ENCODE measurements at regions not wholly inside any gene's neighbourhood (a gene's known extent, or its start where the extent isn't known, plus 50 kb on each side); places are given as distances from the start of the nearest gene placed in this dataset.
"Not testable (repeated sequence)": the region's sequence is repeated elsewhere in the genome, so short reads cannot be mapped to it uniquely, and the experiment has no call there.

DNA sequence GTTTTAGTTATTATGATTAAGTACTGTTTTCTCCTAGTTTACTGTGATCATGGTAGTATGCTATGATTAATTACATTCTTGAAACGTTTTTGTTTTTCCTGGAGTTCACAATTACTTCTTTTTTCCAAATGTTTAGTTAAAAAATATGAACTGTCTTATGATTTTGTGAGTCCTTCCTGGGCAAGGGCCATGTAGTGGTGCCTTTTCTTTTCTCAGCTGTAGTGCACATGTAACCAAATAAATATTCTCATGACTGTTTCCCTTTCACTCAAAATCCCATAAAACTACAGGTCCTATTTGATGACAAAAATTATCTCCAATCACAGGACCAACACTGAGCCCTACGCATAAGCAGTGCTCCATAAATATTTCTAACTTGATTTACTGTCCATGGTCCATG is 118.9 kb upstream of the EGR2 start:
- DNase-seq (ENCODE audit: insufficient read length, low spot score) (no peak), FAIRE-seq (no peak)

DNA sequence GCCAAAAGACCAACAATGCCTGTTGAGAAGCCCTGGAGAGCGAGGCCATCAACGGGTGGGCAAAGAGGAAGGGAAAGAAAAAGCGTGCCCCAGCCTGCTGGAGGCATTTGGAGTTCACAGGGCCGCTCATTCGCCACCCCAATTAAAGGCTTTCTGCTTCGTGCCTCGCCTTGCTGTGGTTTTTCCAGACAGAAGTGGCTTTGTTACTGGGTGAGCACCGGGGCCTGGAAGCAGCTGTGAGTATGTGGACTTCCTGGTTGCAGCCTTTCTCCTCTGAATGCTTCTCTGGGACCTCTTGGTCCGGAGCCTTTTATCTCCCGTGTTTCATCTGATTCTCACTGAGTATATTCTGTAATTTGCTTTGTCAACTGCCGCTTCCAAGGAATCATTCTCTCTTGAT is 118.1 kb upstream of the EGR2 start:
- FAIRE-seq: no peak
- no peak for DNase-seq (ENCODE audit: insufficient read length, low spot score)

DNA sequence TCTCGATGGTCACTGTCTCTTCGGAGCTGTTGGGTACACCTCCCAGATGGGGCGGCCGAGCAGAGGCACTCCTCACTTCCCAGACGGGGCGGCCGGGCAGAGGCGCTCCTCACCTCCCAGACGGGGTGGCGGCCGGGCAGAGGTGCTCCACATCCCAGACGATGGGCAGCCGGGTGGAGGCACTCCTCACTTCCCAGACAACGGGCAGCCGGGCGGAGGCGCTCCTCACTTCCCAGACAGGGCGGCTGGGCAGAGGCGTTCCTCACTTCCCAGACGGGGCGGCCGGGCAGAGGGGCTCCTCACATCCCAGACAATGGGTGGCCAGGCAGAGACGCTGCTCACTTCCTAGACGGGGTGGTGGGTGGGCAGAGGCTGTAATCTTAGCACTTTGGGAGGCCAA is 112.6 kb upstream of the EGR2 start:
- not testable (repeated sequence) for DNase-seq (ENCODE audit: insufficient read length, low spot score); FAIRE-seq

DNA sequence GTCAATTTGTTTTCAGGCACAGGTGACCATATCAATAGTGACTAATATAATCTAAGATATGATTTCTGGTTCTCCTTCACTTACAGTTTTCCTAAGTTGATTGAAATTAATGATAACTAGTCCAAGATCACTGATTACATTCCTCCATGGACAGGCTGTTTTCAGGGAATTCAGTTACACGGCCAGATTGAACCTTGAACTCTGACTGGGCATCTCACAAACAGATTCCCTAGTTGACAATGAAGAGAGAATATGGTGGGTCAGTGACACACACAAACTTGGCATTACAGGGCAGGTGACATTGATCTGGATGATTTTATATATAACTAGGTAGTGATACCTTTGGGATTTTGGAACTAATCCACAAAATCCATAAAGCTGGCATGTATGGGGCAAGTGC is 110.2 kb upstream of the EGR2 start:
- FAIRE-seq: no peak
- DNase-seq (ENCODE audit: insufficient read length, low spot score): no peak

DNA sequence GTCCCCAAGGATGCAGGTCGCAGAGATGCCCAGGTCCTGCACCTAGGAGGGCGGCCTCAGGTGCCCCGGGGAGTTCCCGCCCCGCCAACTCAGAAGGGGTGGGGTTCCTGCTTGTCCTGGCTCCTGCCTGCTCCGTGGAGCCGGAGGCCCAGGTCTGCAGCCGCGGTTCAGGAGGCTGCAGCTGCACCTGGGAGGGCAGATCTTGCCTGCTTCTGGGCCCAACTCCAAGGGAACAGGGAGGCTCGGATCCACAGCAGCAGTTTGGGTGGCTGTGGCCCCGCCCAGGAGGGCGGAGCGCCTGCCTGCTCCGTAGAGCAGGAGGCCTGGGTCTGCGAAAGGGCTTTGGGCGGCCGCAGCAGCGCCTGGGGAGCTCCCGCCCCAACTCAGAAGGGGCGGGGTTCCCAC is 108.2 kb upstream of the EGR2 start:
- DNase-seq (ENCODE audit: insufficient read length, low spot score): no peak
- FAIRE-seq: no peak

DNA sequence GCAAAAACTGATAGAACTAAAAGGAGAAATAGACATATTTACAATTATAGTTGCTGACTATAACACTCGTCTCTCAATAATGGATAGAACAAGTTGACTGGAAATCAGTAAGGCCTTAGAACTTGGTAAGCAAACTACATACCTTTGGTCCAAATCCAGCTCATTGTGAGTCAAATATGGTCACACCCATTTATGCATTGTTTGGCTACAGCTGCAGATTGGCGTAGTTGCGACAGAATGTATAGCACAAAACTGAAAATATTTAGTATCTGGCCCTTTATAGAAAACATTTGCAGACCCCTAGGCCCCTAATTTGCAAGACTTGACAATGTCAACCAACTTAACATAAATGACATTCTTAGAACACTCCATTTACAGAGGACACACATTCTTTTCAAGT is 103.6 kb upstream of the EGR2 start:
- no peak for FAIRE-seq
- no peak for DNase-seq (ENCODE audit: insufficient read length, low spot score)

DNA sequence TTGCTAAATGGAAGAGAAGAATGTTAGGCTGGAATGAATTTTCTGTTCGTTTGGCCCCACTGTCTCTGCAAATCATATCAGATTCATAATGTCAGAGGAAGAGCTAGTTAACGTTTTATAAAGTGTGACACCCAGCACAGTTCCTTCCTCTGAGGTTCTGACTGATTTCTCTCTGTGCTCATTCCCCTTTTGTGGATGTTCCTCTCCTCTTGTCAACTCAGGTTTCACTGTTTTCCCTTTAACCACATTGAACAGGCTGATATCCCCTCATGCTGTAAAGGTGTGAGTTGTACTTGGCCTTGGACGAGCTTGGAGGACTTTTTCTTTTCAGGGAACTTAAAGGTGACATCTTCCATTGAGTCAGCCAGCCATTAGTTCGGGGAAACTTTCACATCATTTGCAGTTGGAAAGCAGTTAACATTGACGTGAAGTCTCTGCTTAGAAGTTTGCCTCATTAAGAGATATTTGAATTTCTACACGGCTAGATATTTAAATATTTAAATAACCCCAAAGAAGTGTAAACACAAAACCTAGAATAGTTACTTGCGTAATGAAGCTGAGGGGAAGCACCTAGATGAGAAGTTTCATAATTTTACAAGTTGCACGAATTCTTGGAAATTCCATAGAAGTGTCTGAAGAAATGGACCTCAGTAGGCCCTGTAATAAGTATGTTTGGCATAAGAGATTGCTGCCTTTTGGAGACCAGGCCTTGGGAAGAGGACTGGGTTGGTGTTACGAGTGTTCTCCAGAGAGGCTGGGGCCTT is 101.5 kb upstream of the EGR2 start:
- no peak for DNase-seq (ENCODE audit: insufficient read length, low spot score)

DNA sequence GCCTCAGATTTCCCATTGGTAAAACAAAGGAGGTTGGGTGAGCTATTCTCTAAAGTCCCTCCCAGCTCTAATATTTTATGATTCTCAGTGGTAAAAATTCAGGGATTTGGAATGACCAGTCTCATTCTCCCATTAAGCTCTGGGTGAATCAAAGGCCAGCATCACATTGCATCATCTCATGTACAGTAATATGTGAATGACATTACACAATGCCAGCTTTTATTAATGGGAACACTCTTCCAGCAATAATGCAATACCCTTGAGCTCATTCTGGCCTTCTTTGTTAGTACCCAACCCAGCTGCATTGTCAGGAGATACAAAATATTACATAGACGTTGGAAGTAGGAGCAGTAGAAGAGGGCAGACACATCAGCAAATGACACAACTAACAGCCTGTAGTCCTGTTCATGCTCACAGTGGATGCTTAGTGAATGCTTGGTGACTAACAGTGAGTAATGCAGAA is 100.0 kb upstream of the EGR2 start:
- no peak for DNase-seq (ENCODE audit: insufficient read length, low spot score)
- FAIRE-seq: no peak

More for the DNA sequence above, 101.5 kb upstream of the EGR2 start:
- FAIRE-seq: no peak

DNA sequence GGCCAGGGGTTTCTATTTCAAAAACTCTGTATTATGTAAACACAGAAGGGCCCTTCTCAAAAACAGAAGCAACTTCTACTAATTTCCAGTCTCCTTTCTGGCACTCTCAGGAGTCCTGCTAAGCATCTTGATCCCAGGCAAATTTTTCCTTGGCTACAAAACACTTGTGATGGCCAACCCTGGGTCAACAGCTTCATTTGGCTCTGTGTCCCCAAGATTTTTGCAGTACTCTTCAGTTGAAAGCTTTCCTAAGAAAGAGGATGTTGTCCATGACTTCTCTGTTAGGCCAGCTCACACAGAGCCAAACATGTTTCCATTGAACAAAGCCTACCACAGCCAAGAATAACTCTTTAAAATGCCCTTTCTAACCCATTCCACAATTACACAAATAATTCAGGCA is 99.0 kb upstream of the EGR2 start:
- no peak for FAIRE-seq
- DNase-seq (ENCODE audit: insufficient read length, low spot score): no peak

DNA sequence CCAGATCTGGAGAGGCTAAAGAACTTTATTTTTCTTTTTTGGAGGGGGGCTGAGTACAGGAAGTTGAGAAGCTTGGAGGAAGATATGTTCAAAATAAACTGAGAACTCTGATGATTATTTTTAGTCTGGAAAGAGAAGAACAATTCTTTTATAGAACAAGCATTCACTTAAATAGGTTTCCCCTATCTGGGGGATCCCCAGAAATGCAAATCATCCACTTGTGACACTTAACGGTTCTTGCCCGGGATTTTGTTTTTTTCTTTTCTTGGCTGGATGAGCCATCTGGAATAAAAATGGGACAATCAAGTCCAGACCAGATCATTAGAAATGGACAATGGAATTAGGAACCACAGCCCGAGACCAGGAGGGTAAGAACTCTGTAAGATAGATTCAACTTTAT is 95.9 kb upstream of the EGR2 start:
- DNase-seq (ENCODE audit: insufficient read length, low spot score) (no peak), FAIRE-seq (no peak)

DNA sequence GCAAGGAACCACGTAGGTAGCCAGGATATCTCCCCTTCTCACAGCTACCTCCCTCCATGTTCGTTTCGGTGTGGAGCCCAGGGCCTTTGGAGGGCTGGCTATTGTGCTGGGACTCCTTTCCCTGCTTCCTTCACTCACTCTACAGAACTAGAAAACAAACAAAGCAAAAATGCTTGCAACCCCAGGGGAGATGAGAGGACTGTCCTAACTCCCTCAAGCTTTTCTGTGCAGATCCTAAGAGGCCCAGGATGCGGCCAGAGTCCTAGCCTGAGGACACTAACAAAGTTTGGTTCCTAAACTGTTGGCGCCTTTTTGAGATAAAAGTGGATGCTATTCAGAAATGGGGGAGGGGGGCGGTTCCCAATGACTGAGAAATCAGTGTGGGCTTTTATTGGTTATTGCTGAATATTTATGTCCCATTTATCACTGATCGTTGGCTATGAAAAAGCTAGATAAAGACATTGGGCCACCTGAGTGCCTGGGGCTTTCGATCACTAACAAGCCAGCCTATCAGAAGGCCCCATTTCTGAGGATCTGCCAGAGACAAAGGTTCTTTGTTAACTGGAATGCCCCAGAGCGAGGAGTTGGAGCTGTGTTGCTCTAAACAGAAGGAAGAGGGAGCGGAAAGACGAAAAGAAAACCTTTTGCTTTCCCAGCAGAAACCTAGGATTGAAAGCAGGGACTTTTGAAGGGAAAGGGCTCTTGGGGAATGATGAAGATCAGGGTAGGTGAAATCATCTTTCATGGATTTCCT is 95.2 kb upstream of the EGR2 start:
- DNase-seq (ENCODE audit: insufficient read length, low spot score) (no peak), FAIRE-seq (no peak)

DNA sequence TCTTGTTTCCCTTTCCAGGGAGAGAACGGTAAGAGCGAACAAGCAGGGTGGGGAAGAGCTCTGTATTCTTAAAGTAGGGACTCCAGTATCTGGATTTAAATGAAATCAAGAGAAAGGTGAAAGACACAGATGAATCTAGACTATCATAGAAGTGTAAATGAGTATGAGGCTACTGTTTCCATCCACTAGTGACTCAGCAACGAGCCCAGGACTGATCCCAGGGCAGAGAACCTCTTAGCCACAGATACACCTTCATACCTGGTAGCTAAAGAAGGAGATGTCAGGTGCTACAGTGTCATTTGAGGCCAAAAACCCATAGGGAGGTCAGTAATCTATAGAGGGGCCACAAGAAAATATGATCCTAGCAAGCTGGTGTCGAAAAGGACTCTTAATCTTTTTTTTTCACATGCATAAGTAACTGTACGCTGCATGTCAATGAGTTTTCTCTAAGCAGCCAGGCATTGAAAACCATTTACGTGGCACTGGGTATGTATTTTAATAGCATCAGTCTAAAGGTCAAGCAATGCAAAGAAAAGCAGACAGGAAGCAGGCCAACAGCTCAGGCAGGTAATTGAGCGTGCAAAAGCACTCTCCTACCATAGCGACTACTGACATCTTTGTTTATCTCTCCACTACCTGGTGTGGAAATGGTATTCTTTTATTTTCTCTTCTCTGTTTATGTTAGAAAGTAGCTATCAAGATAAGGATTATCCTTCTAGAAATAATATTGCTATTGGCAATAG is 91.5 kb upstream of the EGR2 start:
- FAIRE-seq: no peak
- no peak for DNase-seq (ENCODE audit: insufficient read length, low spot score)

DNA sequence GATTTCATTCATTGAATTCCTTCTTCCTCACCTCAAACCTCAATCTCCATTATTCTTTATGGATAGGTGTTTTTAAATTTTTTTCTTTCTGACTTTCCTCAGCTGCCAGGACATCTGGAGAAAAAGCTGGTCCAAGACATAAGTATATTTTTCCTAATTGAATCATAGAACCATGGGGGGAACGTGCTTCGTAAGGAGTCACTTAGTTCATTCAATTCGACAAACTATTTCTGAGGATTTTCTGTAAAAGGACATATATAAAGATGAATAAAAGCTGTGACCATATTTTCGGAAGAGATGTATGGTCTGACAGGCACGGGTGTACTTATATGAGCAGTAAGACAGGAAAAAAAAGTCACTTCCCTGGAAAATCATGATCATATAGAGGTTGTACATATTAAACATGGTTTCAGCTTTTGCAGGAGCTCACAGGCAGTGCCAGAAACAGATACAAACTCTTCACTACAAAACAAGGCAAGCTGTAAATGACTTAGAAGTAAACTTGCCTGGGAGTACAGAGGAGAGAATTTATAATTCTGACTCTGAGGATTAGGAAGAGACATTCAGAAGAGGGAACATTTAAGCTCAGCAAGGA is 88.2 kb upstream of the EGR2 start:
- FAIRE-seq: no peak
- DNase-seq (ENCODE audit: insufficient read length, low spot score): no peak

DNA sequence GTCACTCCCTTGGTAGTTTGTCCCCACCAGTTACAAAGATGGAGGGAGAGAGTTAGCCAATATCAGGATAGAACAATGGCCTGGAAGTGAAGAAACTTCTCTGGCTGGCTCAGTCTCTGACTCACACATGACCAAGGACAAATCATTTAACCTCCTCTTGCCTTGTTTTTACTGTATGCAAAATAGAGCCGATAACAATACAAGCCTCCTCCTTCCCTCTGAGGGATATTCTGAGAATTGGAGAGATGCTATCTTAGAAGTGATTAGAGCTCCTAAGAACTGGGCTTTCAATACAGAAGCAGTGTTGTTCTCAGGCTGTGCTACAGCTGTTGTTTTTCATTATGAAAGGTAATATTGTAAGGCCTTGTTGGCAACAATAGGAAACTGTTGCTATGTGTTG is 87.7 kb upstream of the EGR2 start:
- FAIRE-seq: no peak
- no peak for DNase-seq (ENCODE audit: insufficient read length, low spot score)

DNA sequence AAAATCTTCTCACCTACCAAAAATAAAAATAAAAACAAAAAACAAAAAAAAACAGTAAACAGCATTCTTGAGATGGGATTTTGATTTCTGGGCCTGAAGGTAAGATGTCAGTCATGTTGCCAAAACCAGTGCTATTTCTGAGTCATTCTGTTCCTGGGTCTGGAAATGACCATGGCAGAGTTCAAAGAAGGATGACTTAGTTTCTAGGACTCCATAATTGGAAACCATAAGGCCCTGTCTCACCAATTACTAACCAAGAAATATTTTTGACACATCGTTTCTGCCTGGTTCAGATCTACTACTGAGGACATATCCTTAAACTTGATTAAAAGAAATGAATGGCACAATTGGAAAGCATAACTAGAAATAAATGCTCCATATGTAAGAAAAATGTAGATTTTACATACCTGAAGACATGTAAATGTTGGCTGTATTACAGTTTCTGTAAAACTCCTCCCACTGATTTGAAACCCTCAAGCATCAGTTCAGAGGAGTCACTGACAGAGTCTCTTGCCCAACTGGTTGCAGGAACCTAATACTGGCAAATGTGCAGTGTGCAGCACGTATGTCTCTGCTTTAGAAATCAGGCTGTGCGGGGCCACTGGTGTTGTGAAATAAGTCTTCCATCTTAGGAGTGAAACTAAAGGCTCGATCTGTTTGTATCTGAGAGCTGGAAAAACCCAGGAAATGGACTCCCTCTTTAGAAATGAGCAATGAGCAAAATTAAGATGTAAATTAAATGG is 84.8 kb upstream of the EGR2 start:
- DNase-seq (ENCODE audit: insufficient read length, low spot score): no peak
- no peak for FAIRE-seq

DNA sequence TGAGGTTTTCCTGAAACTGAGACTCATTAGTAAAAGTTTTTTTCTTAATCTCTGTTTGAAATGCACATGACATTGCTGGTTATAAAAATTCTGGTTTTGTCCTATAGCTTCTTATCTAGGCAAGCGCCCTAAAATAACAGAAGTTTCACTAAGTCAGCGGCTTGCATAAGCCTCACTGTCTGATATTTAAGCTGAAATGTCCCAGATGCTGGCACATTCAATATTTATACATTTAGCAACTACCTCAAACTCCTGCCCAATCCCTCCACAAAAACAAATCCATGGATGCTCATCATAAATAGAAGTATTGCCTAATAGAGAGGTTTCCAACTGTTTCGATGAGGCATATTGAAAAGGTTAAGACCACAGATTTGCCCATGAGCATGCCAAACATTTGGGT is 83.1 kb upstream of the EGR2 start:
- FAIRE-seq: no peak
- DNase-seq (ENCODE audit: insufficient read length, low spot score): no peak

DNA sequence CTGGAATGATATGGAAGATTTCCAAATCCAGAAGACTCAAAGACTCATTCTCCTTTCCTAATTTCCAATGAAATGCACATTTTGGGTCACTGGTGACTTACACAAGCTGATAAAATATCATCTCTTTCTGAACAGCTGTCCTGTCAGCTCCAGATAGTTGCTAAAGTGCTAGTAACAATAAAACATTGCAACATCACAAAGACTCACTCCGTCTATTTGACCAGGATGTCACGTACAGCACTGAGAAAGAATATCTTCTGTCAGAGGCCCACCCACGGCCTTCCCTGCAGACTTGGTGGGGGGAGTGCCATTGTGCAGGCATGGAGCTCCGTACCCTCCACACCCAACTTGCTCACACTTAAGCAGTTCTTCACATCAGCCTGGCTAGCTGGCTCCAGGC is 78.9 kb upstream of the EGR2 start:
- FAIRE-seq: no peak
- no peak for DNase-seq (ENCODE audit: insufficient read length, low spot score)

DNA sequence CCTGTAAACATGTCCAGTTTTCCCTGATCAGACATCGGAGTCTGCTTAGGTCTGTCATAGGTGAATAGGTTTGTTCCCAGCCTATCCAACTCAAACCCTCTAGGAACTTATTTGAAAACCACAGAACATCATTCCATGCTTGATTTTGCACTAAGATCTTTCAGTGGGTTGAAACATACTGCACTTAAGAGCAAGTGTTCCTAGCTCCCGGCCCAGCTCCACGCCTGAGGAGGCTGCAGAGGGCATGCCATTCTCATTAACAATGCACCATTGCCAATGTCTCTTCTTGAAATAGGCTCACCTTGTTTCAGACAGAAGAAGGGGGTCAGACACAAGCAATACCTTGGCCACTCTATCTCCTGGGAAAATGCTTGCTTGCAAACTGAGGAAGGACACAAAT is 78.0 kb upstream of the EGR2 start:
- no peak for DNase-seq (ENCODE audit: insufficient read length, low spot score)
- no peak for FAIRE-seq

DNA sequence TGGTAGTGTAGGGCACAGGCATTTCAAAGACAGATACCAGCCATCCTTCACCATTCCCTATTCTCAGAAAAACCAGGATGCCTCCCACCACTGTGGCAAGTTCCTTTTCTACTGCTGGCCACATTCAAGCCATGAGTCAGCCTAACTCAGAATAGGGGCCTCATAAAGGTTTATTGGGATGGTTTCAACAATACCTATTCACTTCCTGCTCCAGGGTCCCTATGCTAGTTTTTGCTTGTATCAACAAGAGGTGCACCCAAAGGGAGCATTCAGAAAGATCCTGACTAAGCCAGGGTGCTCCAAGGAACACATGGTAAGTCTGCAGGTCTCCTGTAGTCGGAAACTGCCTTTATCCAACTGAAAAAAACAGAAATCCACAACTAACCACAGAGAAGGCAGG is 76.9 kb upstream of the EGR2 start:
- no peak for DNase-seq (ENCODE audit: insufficient read length, low spot score)
- no peak for FAIRE-seq

DNA sequence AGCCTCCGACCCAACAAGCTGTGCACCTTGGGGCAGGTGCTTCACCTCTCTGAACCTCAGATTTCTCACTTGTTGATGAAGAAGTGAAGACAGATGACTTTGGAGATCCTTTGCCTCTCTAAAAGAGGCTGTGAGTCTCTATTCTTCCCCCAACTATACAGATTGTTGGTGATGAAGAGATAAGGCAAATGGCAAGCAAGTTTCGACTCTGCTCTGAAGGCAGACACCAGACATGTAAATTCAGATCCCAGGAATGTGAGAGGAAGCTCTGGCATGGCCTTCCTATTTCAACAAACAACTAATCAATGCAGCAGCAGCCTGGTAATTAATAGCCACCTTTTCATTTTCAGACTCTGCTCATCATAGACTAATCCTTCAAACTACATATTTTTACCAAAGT is 74.2 kb upstream of the EGR2 start:
- FAIRE-seq (no peak), DNase-seq (ENCODE audit: insufficient read length, low spot score) (no peak)

DNA sequence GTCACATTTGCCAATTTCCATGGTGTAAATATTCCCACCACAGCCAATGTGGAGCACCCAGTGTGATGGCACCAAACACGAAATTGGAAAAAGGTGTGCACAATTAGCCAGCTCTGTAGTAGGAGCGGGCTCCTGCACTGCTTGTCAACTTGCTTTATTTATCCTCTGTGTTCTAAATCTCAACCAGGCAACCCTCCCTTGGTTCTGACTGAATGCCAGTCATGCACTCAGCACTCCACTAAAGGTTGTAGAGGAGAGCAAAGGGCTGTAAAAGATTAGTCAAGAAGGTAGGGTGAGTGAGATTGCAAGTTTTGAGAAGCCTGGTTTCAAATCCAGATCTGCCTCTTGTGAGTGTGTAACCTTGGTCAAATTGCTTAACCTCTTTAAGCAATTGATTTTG is 71.5 kb upstream of the EGR2 start:
- DNase-seq (ENCODE audit: insufficient read length, low spot score): no peak
- no peak for FAIRE-seq
